Ureter (tissue), 1 donor: ENCODE measurements at regions not wholly inside any gene's neighbourhood (a gene's known extent, or its start where the extent isn't known, plus 50 kb on each side); places are given as distances from the start of the nearest gene placed in this dataset.

ENCODE experiments used
- DNase-seq: peaks from one replicate; pipeline ENCODE4 v3.0.0-alpha.2; 2020; ENCODE audit warnings: low spot score
- donor health status: DM: yes; HTN: yes; CAD: no.

DNA sequence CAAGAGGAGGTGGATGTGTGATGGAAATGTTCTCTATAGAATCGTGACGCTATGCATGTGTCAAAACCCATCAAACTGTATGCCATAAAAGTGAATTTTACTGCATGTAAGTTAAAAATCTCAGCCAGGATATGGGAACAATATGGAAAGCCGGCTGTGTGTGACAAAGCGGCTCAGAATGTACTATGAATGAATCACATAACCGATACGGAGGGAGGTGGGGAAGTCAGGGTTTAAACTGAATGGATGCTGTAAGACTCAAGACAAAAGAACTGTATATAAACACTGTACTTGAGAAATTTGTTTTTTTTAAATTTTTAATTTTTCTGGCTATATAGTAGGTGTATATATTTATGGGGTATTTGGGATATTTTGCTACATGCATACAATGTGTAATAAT is 111.6 kb upstream of the PDE4B start:
- no peak for DNase-seq

- peak; percentile 86 for DNase-seq
Observed at GRCh38 chr1:65687428-65688214, 105.1 kb upstream of the PDE4B start.

- no peak for DNase-seq
Observed at GRCh38 chr1:65688215-65688566, 104.5 kb upstream of the PDE4B start.

GRCh38 chr1:65688848-65689247 is 103.8 kb upstream of the PDE4B start:
- DNase-seq: no peak

DNA sequence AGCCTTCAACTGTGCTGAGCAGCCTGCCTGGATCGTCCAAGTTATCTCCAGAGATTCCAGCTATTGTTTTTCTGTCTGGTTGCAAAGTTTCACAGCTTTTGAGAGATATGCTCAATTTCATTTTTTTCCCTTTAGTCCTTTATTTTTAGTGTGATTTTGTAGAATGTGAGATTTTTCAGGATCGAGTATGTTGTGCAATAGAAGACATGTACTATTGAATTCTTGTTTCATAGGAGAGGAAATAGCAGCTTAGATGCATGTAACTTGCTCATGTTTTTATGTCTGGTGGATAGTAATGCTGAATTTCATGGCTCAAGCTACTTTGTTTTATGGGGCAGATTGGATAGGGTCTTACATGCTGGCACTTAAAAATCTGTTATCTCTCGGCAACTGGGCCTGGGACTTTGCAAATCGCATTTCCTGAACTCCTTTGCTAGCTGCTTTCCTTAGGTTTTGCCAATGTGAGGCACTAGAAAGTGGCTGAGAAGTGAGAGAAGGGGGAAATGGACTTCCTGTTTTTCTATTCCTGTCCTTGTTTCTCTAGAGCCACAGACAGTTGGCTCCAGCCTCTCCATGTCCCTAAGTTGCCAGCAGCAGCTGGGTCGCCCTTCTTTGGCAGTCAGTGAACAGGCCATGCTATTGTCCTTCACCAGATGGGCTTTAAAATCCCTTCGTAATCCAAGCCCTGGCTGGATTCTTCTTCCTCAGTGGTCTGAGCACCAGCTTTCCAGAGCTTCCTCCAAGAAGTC is 101.4 kb upstream of the PDE4B start:
- no peak for DNase-seq

DNA sequence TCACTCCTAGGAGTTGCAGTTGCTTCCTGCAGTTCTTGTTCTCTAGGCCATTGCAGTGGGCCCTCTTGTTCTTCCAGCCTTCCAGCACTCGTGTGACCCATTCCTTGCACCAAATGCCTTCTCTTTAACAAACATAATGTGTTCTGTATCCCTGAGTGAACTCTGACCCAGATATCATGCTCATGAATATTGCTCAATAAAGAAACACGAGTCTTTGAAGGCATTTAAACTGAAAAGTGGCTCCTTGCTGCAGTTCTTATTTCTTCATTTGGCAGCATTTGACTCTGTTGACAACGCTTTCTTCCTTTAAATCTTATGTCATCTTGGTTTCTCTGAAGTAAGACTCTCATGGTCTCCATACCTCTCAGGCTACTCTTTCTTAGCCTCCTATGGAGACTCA is 100.7 kb upstream of the PDE4B start:
- no peak for DNase-seq

- no peak for DNase-seq
Observed at GRCh38 chr1:65694126-65694525, 98.6 kb upstream of the PDE4B start.

GRCh38 chr1:65694933-65695332 is 97.8 kb upstream of the PDE4B start:
- no peak for DNase-seq

DNA sequence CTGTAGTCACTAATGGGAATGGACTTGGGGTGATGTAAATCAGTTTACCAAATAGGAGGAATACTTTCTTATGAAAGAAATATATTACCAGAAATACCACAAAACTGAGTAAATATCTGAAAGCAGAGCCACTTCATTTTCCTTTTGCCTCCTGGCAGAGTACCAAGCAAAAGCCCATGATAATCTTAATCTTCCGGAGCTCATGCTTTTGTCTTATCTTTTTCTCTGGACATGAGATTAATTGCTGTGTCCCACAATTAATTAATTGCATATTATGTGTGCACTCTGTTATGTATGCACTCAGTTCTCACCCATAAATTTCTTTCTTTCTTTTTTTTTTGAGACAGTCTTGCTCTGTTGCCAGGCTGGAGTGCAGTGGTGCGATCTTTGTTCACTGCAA is 94.1 kb upstream of the PDE4B start:
- DNase-seq: no peak

DNA sequence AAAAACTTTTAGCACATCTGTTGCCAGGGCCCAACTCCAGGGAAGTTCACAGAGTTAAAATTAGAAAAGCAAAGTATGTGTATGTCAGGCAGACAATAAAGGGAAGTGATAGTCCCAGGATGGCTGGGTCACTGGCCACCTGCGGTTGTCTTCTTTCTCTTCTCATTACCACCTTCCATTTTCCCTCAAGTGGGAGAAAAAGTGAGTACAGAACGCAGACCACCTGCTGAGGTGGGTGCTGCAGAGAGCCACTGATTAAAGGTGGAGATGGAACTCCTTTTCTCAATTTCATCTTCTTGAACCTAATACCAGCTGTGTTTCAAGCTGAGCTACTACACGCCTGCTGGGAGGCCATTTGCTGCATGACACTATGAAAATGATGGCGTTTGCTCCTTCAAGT is 88.8 kb upstream of the PDE4B start:
- DNase-seq: no peak

- no peak for DNase-seq
Observed at GRCh38 chr1:65704318-65704717, 88.4 kb upstream of the PDE4B start.

DNA sequence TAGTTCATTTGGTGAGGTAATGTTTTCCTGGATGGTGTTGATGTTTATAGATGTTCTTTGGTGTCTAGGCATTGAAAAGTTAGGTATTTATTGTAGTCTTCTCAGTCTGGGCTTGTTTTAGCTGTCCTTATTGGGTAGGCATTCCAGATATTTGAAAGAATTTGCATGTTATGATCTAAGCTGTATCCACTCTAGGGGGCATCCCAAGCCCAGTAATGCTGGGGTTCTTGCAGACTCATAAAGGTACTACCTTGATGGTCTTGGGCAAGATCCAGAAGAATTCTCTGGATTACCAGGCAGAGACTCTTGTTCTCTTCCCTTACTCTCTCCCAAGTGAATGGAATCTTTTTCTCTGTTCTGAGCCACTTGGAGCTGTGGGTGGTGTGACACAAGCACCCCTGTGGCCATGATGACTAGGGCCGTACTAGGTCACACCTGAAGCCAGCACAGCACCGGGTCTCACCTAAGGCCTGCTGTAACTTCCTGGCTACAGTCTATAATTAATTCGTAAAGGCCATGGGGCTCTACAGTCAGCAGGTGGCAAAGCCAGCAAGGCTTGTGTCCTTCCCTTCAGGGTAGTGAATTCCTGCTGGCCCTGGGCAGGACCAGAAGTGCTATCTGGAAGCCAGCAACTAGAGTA is 74.8 kb upstream of the PDE4B start:
- no peak for DNase-seq

GRCh38 chr1:65719391-65719790 is 73.3 kb upstream of the PDE4B start:
- no peak for DNase-seq

GRCh38 chr1:65722461-65722860 is 70.2 kb upstream of the PDE4B start:
- DNase-seq: no peak

DNA sequence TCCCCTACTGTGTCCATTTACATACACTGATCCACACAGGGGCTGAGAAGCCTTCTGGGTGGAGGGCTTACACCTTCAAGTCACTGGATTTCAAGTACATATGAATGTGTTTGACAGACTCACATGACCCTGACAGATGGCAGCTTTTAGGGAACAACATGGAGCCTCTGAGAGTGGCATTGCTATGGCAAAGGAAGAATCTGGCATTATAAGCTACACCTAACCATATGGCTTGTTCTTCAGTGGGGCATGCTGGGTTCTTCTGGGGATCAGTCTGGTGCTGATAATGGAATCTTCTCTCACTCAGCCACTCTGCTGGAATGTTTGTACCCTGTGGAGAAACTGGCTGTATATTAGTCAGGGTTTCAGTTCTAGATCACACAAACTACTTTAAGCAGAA is 68.5 kb upstream of the PDE4B start:
- DNase-seq: no peak

GRCh38 chr1:65725064-65725463 is 67.6 kb upstream of the PDE4B start:
- DNase-seq: no peak

GRCh38 chr1:65728504-65728903 is 64.2 kb upstream of the PDE4B start:
- DNase-seq: no peak

DNA sequence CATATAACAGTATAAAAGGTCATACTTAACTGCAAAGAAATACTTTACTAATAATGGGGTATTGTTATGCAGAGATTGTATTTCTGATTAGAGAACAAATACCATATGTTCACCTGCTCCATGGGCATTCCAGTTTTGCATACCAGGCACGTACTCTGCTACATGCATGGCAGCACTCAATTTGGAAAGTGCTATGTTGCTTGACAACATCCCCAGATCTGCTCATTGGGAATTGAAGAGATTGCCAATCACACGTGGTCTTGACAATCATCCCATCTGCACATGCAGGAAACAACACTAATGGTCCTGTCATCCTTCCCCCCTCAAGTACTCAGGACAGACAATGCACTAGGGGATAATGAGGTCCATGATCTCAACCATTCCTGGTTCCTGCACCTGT is 63.4 kb upstream of the PDE4B start:
- DNase-seq: no peak

DNA sequence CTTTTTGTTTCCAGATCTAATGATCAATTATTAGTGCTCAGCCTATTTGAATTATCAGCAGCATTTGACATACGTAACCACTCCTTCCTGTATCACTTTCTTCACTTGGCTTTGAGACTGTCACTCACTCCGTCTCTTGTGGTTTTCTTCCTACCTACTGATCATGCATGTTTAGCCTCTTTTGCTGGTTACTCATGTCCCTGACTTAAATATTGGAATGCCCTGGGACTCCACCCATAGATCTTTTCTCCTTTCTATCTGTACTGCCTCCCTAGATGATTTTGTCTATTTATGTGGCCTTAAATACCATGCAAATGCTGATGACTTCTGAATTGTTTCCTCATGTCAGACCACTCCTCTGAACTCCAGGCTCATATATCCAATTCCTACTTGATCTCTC is 57.7 kb upstream of the PDE4B start:
- no peak for DNase-seq

DNA sequence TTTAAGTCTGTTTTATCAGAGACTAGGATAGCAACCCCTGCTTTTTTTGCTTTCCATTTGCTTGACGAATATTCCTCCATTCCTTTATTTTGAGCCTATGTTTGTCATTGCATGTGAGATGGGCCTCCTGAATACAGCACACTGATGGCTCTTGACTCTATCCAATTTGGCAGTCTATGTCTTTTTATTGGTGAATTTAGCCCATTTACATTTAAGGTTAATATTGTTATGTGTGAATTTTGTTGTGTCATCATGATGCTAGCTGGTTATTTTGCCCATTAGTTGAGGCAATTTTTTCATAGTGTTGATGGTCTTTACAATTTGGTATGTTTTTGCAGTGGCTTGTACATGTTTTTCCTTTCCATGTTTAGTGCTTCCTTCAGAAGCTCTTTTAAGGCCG is 50.7 kb upstream of the PDE4B start:
- no peak for DNase-seq
